DND-41 (cell line): ENCODE measurements at regions not wholly inside any gene's neighbourhood (a gene's known extent, or its start where the extent isn't known, plus 50 kb on each side); places are given as distances from the start of the nearest gene placed in this dataset.

Experiments used
- CTCF ChIP-seq: IDR thresholded peaks from 2 replicates; pipeline ENCODE4 v1.5.1; 2012; ENCODE audit warnings: borderline replicate concordance, low read length, moderate library complexity, mild to moderate bottlenecking; ENCODE audit not compliant: poor library complexity, severe bottlenecking; ENCODE audit errors: extremely low read depth
- EZH2 ChIP-seq: IDR thresholded peaks from 3 replicates; pipeline ENCODE4 v1.6.1; 2012; ENCODE audit warnings: borderline replicate concordance, low read depth, mild to moderate bottlenecking, moderate library complexity, low read length, inconsistent platforms; ENCODE audit not compliant: severe bottlenecking

DNA sequence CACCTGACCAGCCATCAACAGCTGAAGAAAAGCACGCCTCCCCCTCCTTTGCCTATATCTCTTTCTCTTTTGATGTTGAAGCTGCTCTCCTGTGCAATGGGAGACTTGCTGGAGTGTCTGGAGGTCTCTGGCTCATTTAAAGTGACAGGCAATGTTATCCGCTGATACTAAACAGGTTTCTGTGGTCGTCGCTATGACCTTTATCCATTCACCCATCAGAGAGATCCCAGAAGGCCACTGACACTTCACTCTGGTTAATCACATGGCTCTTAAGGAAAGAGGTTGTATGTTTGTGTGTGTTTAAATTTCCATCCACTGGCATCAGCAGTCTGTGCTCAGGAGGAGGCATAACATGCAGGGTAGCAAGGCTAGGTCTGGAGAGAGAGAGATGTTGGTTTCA, 277.3 kb downstream of the MTX2 start:
- TF ChIP-seq EZH2, result no peak
- TF ChIP-seq CTCF, result no peak
